H9 (cell line): ENCODE measurements at regions not wholly inside any gene's neighbourhood (a gene's known extent, or its start where the extent isn't known, plus 50 kb on each side); places are given as distances from the start of the nearest gene placed in this dataset.

Source experiments
- DNase-seq: peaks from one replicate; pipeline ENCODE4 v3.0.0-alpha.2; 2017
- H2AFZ ChIP-seq: one replicate; pipeline ENCODE4 v1.6.1; 2013; ENCODE audit warnings: mild to moderate bottlenecking, low read length, control low read depth, moderate library complexity
- H2AK5ac ChIP-seq: 2 replicates; pipeline ENCODE4 v1.6.1; 2013; ENCODE audit warnings: low read length, control low read depth, mixed read lengths; ENCODE audit not compliant: insufficient read length
- H2BK120ac ChIP-seq: one replicate; pipeline ENCODE4 v1.6.1; 2013; ENCODE audit warnings: low read depth, mild to moderate bottlenecking, low read length, control low read depth, inconsistent platforms; ENCODE audit not compliant: poor library complexity, severe bottlenecking
- H2BK12ac ChIP-seq: 2 replicates; pipeline ENCODE4 v1.6.1; 2013; ENCODE audit warnings: low read length, control low read depth, mixed read lengths, low read depth; ENCODE audit not compliant: insufficient read length
- H2BK15ac ChIP-seq: 2 replicates; pipeline ENCODE4 v1.6.1; 2013; ENCODE audit warnings: low read depth, low read length, control low read depth
- H2BK20ac ChIP-seq: one replicate; pipeline ENCODE4 v1.6.1; 2013; ENCODE audit warnings: low read depth, mild to moderate bottlenecking, low read length, control low read depth, inconsistent platforms; ENCODE audit not compliant: poor library complexity, severe bottlenecking
- H2BK5ac ChIP-seq: 2 replicates; pipeline ENCODE4 v1.6.1; 2013; ENCODE audit warnings: low read length, control low read depth, mixed read lengths; ENCODE audit not compliant: insufficient read length
- H3K14ac ChIP-seq: 2 replicates; pipeline ENCODE4 v1.6.1; 2013; ENCODE audit warnings: low read length, control low read depth; ENCODE audit not compliant: insufficient read depth
- H3K18ac ChIP-seq: 2 replicates; pipeline ENCODE4 v1.6.1; 2013; ENCODE audit warnings: low read depth, mild to moderate bottlenecking, mixed read lengths, low read length, control low read depth; ENCODE audit not compliant: insufficient read length
- H3K23ac ChIP-seq: 2 replicates; pipeline ENCODE4 v1.6.1; 2013; ENCODE audit warnings: low read length, control low read depth, mixed read lengths, low read depth; ENCODE audit not compliant: insufficient read length
- H3K23me2 ChIP-seq: 2 replicates; pipeline ENCODE4 v1.6.1; 2013; ENCODE audit warnings: low read depth, mild to moderate bottlenecking, mixed read lengths, low read length, control low read depth; ENCODE audit not compliant: insufficient read length, poor library complexity, severe bottlenecking
- H3K27ac ChIP-seq: 2 replicates; pipeline ENCODE4 v1.5.1; 2013; ENCODE audit warnings: low read length, control low read depth, mixed read lengths, low read depth; ENCODE audit not compliant: insufficient read length
- H3K27me3 ChIP-seq: 2 replicates; pipeline ENCODE4 v1.6.1; 2013; ENCODE audit warnings: low read length, control low read depth, inconsistent platforms; ENCODE audit not compliant: insufficient read depth
- H3K4ac ChIP-seq: 2 replicates; pipeline ENCODE4 v1.6.1; 2013; ENCODE audit warnings: low read depth, mild to moderate bottlenecking, control low read depth, inconsistent platforms, low read length, moderate library complexity
- H3K4me1 ChIP-seq: 2 replicates; pipeline ENCODE4 v1.6.1; 2013; ENCODE audit warnings: low read length, control low read depth, inconsistent platforms; ENCODE audit not compliant: insufficient read depth
- H3K4me2 ChIP-seq: 2 replicates; pipeline ENCODE4 v1.6.1; 2013; ENCODE audit warnings: low read length, control low read depth, mixed read lengths; ENCODE audit not compliant: insufficient read length, insufficient read depth
- H3K56ac ChIP-seq: 2 replicates; pipeline ENCODE4 v1.6.1; 2013; ENCODE audit warnings: low read depth, mild to moderate bottlenecking, mixed read lengths, low read length, control low read depth; ENCODE audit not compliant: insufficient read length
- H3K79me1 ChIP-seq: 2 replicates; pipeline ENCODE4 v1.6.1; 2013; ENCODE audit warnings: low read depth, mild to moderate bottlenecking, moderate library complexity, low read length, control low read depth, inconsistent platforms; ENCODE audit not compliant: insufficient read depth, poor library complexity, severe bottlenecking
- H3K79me2 ChIP-seq: 2 replicates; pipeline ENCODE4 v1.6.1; 2013; ENCODE audit warnings: low read length, control low read depth, inconsistent platforms; ENCODE audit not compliant: insufficient read depth
- H3K9ac ChIP-seq: 2 replicates; pipeline ENCODE4 v1.6.1; 2013; ENCODE audit warnings: low read length, control low read depth, mixed read lengths; ENCODE audit not compliant: insufficient read length; ENCODE audit errors: extremely low read depth
- H3K9me3 ChIP-seq: one replicate; pipeline ENCODE4 v1.6.1; 2013; ENCODE audit warnings: low read depth, low read length, inconsistent platforms; ENCODE audit not compliant: control insufficient read depth
- H3T11ph ChIP-seq: one replicate; pipeline ENCODE4 v1.6.1; 2013; ENCODE audit warnings: mild to moderate bottlenecking, low read length, control low read depth, inconsistent platforms
- H4K20me1 ChIP-seq: one replicate; pipeline ENCODE4 v1.6.1; 2013; ENCODE audit not compliant: control insufficient read depth, insufficient read length, insufficient read depth
- H4K5ac ChIP-seq: 2 replicates; pipeline ENCODE4 v1.6.1; 2013; ENCODE audit warnings: low read depth, mild to moderate bottlenecking, mixed read lengths, low read length, control low read depth; ENCODE audit not compliant: insufficient read length
- H4K8ac ChIP-seq: replicated peaks from 2 replicates; pipeline ENCODE4 v1.6.1; 2013; ENCODE audit warnings: low read length, control low read depth, mixed read lengths, low read depth; ENCODE audit not compliant: insufficient read length
- H4K91ac ChIP-seq: 2 replicates; pipeline ENCODE4 v1.6.1; 2013; ENCODE audit warnings: low read depth, mild to moderate bottlenecking, moderate library complexity, mixed read lengths, low read length, control low read depth; ENCODE audit not compliant: insufficient read length
- H3K27ac Mint-ChIP-seq, 3 experiments: 2 replicates in 2 of 3; 3 replicates in 1 of 3; pipeline ENCODE4 v1.8.0; 2020 to 2021; ENCODE audit warnings: mixed read lengths in 3 of 3, mild to moderate bottlenecking in 1 of 3, moderate library complexity in 1 of 3
- H3K27me3 Mint-ChIP-seq: 2 replicates; pipeline ENCODE4 v1.8.0; 2021; ENCODE audit warnings: low read depth, mild to moderate bottlenecking, moderate library complexity, mixed read lengths
- H3K36me3 Mint-ChIP-seq, 3 experiments: 2 replicates in 2 of 3; 3 replicates in 1 of 3; pipeline ENCODE4 v1.8.0; 2020 to 2021; ENCODE audit warnings: low read depth in 3 of 3, mixed read lengths in 3 of 3; ENCODE audit not compliant: insufficient read depth in 1 of 3
- H3K4me1 Mint-ChIP-seq, 2 experiments: 2 replicates each; pipeline ENCODE4 v1.8.0; 2020; ENCODE audit warnings: mixed read lengths in 2 of 2
- H3K4me3 Mint-ChIP-seq, 2 experiments: 2 replicates in 1 of 2; 3 replicates in 1 of 2; pipeline ENCODE4 v1.8.0; 2020 to 2021; ENCODE audit warnings: mild to moderate bottlenecking in 2 of 2, mixed read lengths in 2 of 2, moderate library complexity in 1 of 2
- H3K9me3 Mint-ChIP-seq, 2 experiments: 2 replicates in 1 of 2; 3 replicates in 1 of 2; pipeline ENCODE4 v1.8.0; 2020; ENCODE audit warnings: mild to moderate bottlenecking in 2 of 2, mixed read lengths in 2 of 2, moderate library complexity in 1 of 2
- CTCF ChIP-seq: fragments of 200-600 bp; sonication (generic); conservative IDR thresholded peaks from 3 replicates; pipeline ENCODE4 v1.8.0; 2021; ENCODE audit warnings: antibody characterized with exemption, mild to moderate bottlenecking
- WGBS: extraction: QIAGEN DNeasy Blood & Tissue Kit; methylation state at CpG from one replicate; pipeline ENCODE4 v1.1.7; 2013; ENCODE audit warnings: missing lambda C conversion rate, low lambda C conversion rate, mixed read lengths; ENCODE audit not compliant: insufficient read length; ENCODE audit errors: extremely low coverage; 5-methylcytosine and 5-hydroxymethylcytosine counted together

DNA sequence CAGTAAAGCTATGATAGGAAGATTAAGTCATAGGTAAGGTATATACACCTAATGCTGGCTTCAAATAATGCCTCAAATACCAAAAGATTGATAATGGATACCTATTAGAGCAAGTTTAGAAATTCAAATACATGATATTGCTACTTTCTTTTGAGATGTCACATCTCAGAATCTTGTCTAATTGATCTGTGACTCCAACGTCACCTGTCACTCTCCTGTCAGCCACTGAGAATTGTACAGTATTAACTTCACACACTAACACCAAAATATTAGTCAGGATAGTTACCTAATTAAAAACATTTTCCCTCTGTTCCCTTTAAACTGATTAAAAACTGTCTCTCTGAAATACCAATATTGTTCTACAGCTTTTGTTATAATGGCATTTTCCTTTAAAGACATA lies 575.5 kb upstream of the ID4 start:
- Mint-ChIP-seq H3K27me3 (no peaks in the 10 kb centered on the region; the same call in 1 of the 2 replicates), H3K27ac (no peak overlapping the region), H3K4me3 (no peak overlapping the region), H3K4me1 (no peaks in the 10 kb centered on the region), H3K9me3 (no peaks in the 10 kb centered on the region), H3K36me3 (no peaks in the 10 kb centered on the region)
- Histone ChIP-seq H3K56ac (no peak overlapping the region), H2BK120ac (no peak overlapping the region), H2BK12ac (no peak overlapping the region), H3T11ph (no peak overlapping the region), H3K9me3 (no peaks in the 10 kb centered on the region), H3K4me2 (no peak overlapping the region), H3K79me1 (no peaks in the 10 kb centered on the region), H4K20me1 (no peaks in the 10 kb centered on the region), H3K4ac (no peak overlapping the region), H3K18ac (no peak overlapping the region), H4K5ac (no peak overlapping the region), H2BK5ac (no peak overlapping the region), H3K9ac (no peak overlapping the region), H4K8ac (no peak overlapping the region), H3K23ac (no peak overlapping the region), H3K23me2 (no peaks in the 10 kb centered on the region), H2BK15ac (no peak overlapping the region), H4K91ac (no peak overlapping the region), H2AFZ (no peak overlapping the region), H3K14ac (no peak overlapping the region), H3K79me2 (no peaks in the 10 kb centered on the region), H3K4me1 (no peaks in the 10 kb centered on the region), H2BK20ac (no peak overlapping the region), H2AK5ac (no peak overlapping the region), H3K27ac (no peak overlapping the region), H3K27me3 (no peaks in the 10 kb centered on the region)
- DNase-seq = no peak
- no CpG with 5 or more reads among the region's 1 CpG for WGBS
- TF ChIP-seq CTCF = no peak
